Skeletal muscle tissue (tissue), 3 donors: ENCODE measurements at regions not wholly inside any gene's neighbourhood (a gene's known extent, or its start where the extent isn't known, plus 50 kb on each side); places are given as distances from the start of the nearest gene placed in this dataset.
A peak's percentile ranks its signal among the peaks of the same experiment; 100 is the strongest.

Experiments used
- H3K27ac ChIP-seq: one replicate; pipeline ENCODE4 v1.7.0; 2013; ENCODE audit warnings: mild to moderate bottlenecking, low read depth, low read length, inconsistent platforms
- H3K27me3 ChIP-seq, 3 donors: one replicate each; pipeline ENCODE4 v1.7.0; 2013; ENCODE audit warnings: low read length in 3 of 3; ENCODE audit not compliant: control insufficient read depth in 3 of 3, insufficient read depth in 3 of 3
- H3K36me3 ChIP-seq, 3 donors: one replicate each; pipeline ENCODE4 v1.7.0; 2013; ENCODE audit warnings: low read length in 3 of 3; ENCODE audit not compliant: control insufficient read depth in 3 of 3, insufficient read depth in 3 of 3
- H3K4me1 ChIP-seq, 3 donors: one replicate each; pipeline ENCODE4 v1.7.0; 2013; ENCODE audit warnings: low read length in 3 of 3, mild to moderate bottlenecking in 3 of 3; ENCODE audit not compliant: control insufficient read depth in 3 of 3, insufficient read depth in 3 of 3
- H3K4me3 ChIP-seq, 3 donors: one replicate each; pipeline ENCODE4 v1.7.0; 2013; ENCODE audit warnings: low read length in 3 of 3
- H3K9ac ChIP-seq, 3 donors: one replicate each; pipeline ENCODE4 v1.7.0; 2013; ENCODE audit warnings: low read length in 3 of 3, mild to moderate bottlenecking in 3 of 3, moderate library complexity in 2 of 3, low read depth in 1 of 3
- H3K9me3 ChIP-seq, 3 donors: one replicate each; pipeline ENCODE4 v1.7.0; 2013; ENCODE audit warnings: low read length in 3 of 3; ENCODE audit not compliant: control insufficient read depth in 3 of 3
- donor health status: Osteomylitis.

DNA sequence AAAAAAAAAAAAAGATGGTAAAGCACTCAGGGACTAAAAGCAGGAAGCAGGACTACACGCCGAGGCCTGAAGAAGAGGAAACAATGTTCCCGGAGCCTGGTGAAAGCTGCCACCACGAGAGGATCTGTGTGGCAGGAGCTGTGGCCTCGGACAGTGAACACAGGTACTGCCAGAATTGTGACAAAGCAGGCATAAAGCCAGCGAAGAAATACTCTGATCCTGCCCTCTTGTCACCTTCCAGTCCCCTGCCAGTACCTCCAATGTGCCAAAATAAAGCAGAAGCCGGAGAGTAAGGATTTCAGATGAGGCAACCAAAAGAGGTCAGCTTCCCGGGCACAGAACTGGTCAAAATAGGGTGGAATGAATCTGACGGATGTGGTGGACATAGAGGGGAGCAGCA lies 211.5 kb upstream of the TARS1 start:
- H3K9ac ChIP-seq = peak overlapping the region in 2 of 3 donors; percentile 2 to 47
- H3K36me3 ChIP-seq = no peaks in the 10 kb centered on the region

DNA sequence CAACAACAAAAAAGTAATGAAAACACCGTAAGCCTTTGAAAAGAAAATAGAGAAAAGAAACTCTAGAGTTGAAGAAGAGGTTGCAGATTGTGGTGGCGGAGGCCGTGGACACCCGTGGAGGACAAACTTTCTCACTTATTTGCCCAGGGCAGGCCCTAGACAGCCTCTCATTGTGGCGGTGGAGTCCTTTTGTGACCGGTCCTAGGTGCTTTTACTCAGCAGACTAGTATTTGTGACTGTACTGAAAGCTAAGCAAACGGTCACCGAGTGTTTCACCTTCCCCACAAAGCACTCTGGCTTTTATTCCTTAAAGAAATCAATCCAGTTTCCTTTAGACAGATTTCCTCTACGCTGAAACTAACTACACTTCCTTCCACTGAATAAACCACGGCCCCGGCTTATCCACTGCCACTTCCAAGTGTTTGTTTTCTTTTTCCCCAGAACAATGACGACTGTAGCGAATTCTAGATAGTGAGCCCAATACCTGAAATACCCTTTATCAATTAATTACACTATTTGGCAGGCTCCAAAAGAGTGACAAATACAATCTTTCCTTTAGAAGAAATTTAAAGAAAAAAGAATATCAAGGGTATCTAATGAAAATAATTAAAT lies 210.2 kb upstream of the TARS1 start:
- Histone ChIP-seq H3K4me1 (peaks cover 7 to 11% (median 9%) of the 10 kb centered on the region in 3 donors), H3K9me3 (no peaks in the 10 kb centered on the region), H3K27me3 (no peaks in the 10 kb centered on the region), H3K36me3 (no peaks in the 10 kb centered on the region), H3K9ac (no peak overlapping the region), H3K4me3 (peak overlapping the region in 1 of 3 donors; percentile 31), H3K27ac (no peak overlapping the region)

More for the DNA sequence above, 211.5 kb upstream of the TARS1 start:
- Histone ChIP-seq H3K27me3 (no peaks in the 10 kb centered on the region), H3K4me3 (peak overlapping the region; percentile 25 to 34 (median 30)), H3K4me1 (peaks cover 8 to 12% (median 9%) of the 10 kb centered on the region in 3 donors), H3K27ac (no peak overlapping the region), H3K9me3 (no peaks in the 10 kb centered on the region)

DNA sequence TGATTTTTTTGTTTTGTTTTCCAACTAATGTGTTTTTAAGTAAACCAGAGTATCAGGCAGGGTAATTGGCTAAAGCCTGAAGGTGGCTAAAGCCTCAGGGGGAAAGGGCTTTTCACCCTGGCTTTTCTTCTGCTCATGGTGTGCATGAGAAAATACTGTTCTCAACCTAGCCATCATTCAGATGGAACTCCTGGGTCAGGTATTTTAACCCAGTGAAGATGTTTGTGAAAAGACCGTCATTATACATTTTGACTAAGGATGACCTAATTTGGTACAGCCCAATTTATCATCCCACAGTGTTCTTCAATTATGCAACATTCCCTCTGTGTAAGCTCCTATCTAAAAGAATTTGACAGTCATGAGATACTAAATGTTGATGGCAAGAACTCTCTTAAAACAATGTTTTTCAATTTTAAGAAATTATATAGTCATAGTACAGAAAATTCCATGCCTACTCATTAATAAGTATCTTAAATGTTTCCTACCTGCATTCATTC lies 209.5 kb upstream of the TARS1 start:
- Histone ChIP-seq H3K27me3 (no peaks in the 10 kb centered on the region), H3K4me3 (no peak overlapping the region), H3K27ac (no peak overlapping the region), H3K9me3 (no peaks in the 10 kb centered on the region), H3K9ac (no peak overlapping the region), H3K36me3 (no peaks in the 10 kb centered on the region), H3K4me1 (peaks cover 7 to 11% (median 9%) of the 10 kb centered on the region in 3 donors)

DNA sequence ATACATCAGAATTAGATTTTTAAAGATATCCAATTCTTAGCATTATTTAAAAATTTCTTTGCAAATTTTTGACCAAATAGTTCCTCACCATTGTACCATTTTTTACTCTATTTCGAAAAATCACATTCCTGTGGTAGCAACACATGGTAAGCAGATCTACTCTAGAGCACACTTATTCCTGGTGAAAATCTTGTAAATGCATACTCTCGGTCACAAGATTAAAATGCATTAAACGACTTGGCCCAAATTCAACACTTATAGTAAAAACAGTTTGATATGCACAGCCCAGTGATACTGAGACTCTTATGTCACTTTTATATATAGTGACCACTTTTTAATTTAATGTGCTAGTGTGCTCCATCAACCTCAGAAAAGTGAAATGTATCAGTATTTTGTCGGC lies 208.8 kb upstream of the TARS1 start:
- H3K36me3 ChIP-seq = no peaks in the 10 kb centered on the region
- no peak overlapping the region for H3K27ac ChIP-seq
- no peak overlapping the region for H3K9ac ChIP-seq
- H3K4me1 ChIP-seq = peaks cover 7 to 11% (median 8%) of the 10 kb centered on the region in 3 donors
- no peaks in the 10 kb centered on the region for H3K27me3 ChIP-seq
- no peak overlapping the region for H3K4me3 ChIP-seq
- no peaks in the 10 kb centered on the region for H3K9me3 ChIP-seq

DNA sequence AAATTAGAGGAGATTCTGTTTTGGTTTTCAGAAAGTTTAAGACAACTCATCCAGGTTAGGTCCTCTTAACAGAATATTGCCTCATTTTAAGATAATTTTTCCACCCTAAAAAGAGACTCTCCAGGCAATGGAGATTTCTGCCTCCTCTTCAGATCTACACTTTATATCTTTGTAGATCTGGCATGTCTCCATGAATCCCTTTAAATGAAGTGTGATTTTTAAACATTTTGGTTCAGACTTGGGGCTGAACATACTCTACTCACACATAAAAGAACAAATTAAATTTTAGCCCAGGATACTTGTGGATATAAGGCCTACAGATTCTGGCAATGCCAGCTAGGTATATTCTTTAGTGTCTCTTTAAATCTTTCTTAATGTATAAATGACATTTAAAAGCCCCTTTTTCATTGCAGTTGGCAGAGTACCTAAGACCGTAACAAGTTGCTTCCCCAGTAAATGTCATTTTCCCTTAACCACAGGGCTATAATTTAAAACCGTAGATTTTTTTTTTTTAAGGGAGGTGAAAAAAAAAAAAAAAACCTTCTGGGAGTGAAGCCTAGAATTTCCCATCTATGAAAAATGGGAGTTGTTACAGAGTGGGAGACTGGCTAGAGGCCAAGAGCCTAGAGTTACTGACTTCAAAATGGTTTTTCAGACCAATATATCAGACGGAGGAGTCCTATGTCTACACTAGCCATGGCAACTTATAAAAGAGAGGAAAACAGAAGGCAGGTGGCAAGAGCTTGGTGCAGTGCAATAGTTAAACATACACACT lies 207.8 kb upstream of the TARS1 start:
- Histone ChIP-seq H3K4me3 (no peak overlapping the region), H3K27me3 (no peaks in the 10 kb centered on the region), H3K36me3 (no peaks in the 10 kb centered on the region), H3K9ac (no peak overlapping the region), H3K27ac (no peak overlapping the region), H3K4me1 (peaks cover 5 to 11% (median 7%) of the 10 kb centered on the region in 3 donors), H3K9me3 (no peaks in the 10 kb centered on the region)

DNA sequence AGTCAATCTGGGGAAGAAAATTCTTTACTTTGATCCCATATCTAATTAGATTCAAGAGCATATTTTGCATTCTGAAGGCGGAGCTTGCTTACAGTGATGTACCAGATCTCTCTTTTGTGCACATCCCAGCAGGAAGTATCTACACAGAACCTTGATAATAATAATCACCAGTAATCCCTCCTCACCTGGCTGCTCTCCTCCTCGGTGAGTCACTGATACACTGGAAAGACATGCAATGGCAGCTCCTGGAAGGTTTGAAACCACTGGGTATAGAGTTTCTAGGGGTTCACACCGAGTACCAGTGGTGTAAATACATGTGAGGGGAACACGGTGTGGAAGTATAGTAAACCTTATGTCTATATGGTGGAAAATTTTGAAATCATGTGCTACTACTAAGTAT lies 205.5 kb upstream of the TARS1 start:
- Histone ChIP-seq H3K36me3 (no peaks in the 10 kb centered on the region), H3K9me3 (no peaks in the 10 kb centered on the region), H3K27me3 (no peaks in the 10 kb centered on the region), H3K4me3 (no peak overlapping the region), H3K27ac (no peak overlapping the region), H3K9ac (no peak overlapping the region), H3K4me1 (peaks cover 0 to 6% (median 0%) of the 10 kb centered on the region in 3 donors)

DNA sequence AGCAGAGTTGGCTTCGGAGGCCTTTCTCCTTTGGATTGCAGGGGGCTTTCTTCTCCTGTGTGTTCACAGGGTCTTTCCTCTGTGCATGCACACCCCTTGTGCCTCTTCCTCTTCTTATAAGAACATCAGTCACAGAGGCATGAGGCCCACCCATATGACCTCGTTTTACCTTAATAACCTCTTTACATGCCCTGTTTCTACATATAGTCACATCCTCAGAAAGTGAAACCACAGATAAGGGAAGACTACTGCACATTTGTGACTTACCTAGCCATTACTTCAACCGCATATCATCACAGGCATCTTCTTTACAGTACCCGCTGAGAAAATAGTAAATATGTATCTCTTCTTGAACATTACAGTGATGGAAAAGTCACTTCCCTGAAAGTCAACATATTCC lies 204.9 kb upstream of the TARS1 start:
- Histone ChIP-seq H3K27ac (no peak overlapping the region), H3K36me3 (no peaks in the 10 kb centered on the region), H3K4me1 (peaks cover 0 to 6% (median 0%) of the 10 kb centered on the region in 3 donors), H3K27me3 (no peaks in the 10 kb centered on the region), H3K4me3 (no peak overlapping the region), H3K9ac (no peak overlapping the region), H3K9me3 (no peaks in the 10 kb centered on the region)

DNA sequence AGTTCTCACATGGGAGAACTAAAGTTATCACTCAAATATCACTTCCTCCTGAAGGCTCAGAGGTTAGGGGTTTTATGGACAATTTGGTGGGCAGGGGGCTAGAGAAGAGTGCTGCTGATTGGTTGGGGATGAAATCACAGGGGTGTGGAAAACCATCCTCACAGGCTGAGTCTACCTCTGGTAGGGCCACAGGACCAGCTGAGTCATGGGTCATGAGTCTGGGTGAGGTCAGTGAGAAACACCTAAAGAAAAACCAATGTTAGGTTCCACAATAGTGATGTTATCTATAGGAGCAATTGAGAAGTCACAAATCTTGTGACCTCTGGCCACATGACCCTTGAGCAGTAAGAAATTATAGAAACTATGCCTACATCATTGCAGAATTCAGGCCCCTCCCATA lies 203.3 kb upstream of the TARS1 start:
- H3K9me3 ChIP-seq = no peaks in the 10 kb centered on the region
- no peak overlapping the region for H3K4me3 ChIP-seq
- peaks cover 0 to 6% (median 4%) of the 10 kb centered on the region in 3 donors for H3K4me1 ChIP-seq
- H3K27me3 ChIP-seq = no peaks in the 10 kb centered on the region
- no peaks in the 10 kb centered on the region for H3K36me3 ChIP-seq
- no peak overlapping the region for H3K27ac ChIP-seq
- H3K9ac ChIP-seq = no peak overlapping the region

DNA sequence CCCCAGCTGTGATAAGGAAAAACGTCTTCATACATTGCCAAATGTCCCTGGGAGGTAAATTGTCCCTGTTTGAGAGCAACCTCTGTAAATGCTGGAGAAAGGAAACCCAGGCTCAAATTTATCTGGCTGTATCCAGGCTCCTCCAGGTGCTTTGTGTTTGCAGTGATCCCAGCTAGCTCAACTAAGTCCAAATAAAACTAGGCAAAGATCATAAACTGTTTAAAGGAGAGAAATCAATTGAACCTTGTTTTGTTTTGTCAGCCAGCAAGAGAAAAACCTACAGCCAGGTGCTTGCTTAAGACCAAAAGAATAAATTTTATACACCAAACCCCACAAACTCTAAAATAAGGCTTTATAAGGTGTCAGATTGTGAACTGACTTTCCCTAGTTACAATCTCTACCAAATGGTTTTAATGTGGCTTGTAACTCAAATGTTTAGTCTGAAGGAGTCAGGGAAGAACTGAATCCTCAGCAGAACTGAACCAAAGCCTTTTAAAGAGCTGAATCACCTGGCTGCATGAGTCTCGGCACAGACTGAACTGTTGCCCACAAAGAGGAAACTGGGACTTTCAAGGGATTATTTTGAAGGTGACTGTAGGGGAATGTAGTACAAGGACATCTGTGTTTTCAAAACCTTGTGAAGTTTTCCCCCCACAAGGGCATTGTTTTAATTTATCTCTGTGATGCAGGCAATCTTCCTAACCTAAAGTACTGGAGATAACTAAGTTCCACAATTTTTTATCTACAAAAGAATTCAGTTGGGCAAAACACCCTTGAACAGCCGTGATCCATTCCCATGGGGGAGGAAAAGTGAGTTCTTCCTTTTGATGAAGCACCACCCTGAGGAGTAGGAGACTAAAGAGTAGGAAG lies 201.7 kb upstream of the TARS1 start:
- Histone ChIP-seq H3K9me3 (no peaks in the 10 kb centered on the region), H3K27ac (no peak overlapping the region), H3K27me3 (no peaks in the 10 kb centered on the region), H3K4me1 (peaks cover 0 to 4% (median 0%) of the 10 kb centered on the region in 3 donors), H3K36me3 (no peaks in the 10 kb centered on the region), H3K4me3 (no peak overlapping the region), H3K9ac (no peak overlapping the region)
